ENCODE measurements at regions not wholly inside any gene's neighbourhood (a gene's known extent, or its start where the extent isn't known, plus 50 kb on each side); places are given as distances from the start of the nearest gene placed in this dataset.

- Histone ChIP-seq H3K4me3 (ENCODE audit: low read depth, low read length) (no peak overlapping the region), H3K27me3 (replicated peaks) (no peaks in the 10 kb centered on the region), H3K36me3 (replicated peaks) (no peaks in the 10 kb centered on the region), H3K27ac (no peak overlapping the region)
- in situ Hi-C loops (cut with HindIII; ENCODE audit: low pct_ligation_motif_present, low sequenced_read_pairs), result no loop called here
- peak; percentile 4 for TF ChIP-seq CTCF (IDR thresholded peaks at IDR 0.05; ENCODE audit: low read depth, low read length, missing control alignments)
- DNase-seq, result no peak
These were observed 99.3 kb upstream of the GJB6 start for GRCh38 chr13:20331419-20331818.

DNA sequence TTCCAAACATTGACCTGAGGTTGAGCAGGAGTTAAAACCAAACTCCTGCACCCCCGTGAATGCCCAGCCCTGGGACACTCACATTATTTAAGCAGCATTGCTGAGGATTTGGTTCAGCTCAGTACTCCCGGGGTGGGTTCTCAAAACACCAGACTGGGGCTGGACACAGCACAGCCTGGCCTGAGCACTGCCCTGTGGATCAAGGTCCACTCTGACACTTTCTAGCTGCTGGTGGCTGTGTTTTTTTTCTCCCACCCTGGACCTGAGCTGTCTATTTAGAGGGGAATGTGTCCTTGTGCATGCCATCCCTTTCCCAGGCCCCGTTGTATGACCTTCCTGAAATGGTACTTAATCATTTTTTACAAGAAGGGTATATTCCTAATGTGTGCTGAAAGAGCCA is 94.7 kb upstream of the GJB6 start:
- H3K4me3 ChIP-seq (ENCODE audit: low read depth, low read length), result no peak overlapping the region
- no peaks in the 10 kb centered on the region for H3K27me3 ChIP-seq (replicated peaks)
- TF ChIP-seq CTCF (IDR thresholded peaks at IDR 0.05; ENCODE audit: low read depth, low read length, missing control alignments), result no peak
- DNase-seq, result no peak
- H3K27ac ChIP-seq, result no peak overlapping the region
- in situ Hi-C loops (cut with HindIII; ENCODE audit: low pct_ligation_motif_present, low sequenced_read_pairs), result no loop called here
- H3K36me3 ChIP-seq (replicated peaks), result no peaks in the 10 kb centered on the region

GRCh38 chr13:20326276-20326675 is 94.2 kb upstream of the GJB6 start:
- H3K27ac ChIP-seq, result no peak overlapping the region
- no peak for DNase-seq
- no peaks in the 10 kb centered on the region for H3K27me3 ChIP-seq (replicated peaks)
- H3K4me3 ChIP-seq (ENCODE audit: low read depth, low read length), result no peak overlapping the region
- H3K36me3 ChIP-seq (replicated peaks), result no peaks in the 10 kb centered on the region
- TF ChIP-seq CTCF (IDR thresholded peaks at IDR 0.05; ENCODE audit: low read depth, low read length, missing control alignments), result no peak
- in situ Hi-C loops (cut with HindIII; ENCODE audit: low pct_ligation_motif_present, low sequenced_read_pairs), result no loop called here

- DNase-seq, result no peak
- H3K27ac ChIP-seq, result no peak overlapping the region
- TF ChIP-seq CTCF (IDR thresholded peaks at IDR 0.05; ENCODE audit: low read depth, low read length, missing control alignments), result no peak
- H3K27me3 ChIP-seq (replicated peaks), result no peaks in the 10 kb centered on the region
- no peak overlapping the region for H3K4me3 ChIP-seq (ENCODE audit: low read depth, low read length)
- in situ Hi-C loops (cut with HindIII; ENCODE audit: low pct_ligation_motif_present, low sequenced_read_pairs), result no loop called here
- H3K36me3 ChIP-seq (replicated peaks), result no peaks in the 10 kb centered on the region
These were observed 88.8 kb upstream of the GJB6 start for GRCh38 chr13:20320885-20321284.

DNA sequence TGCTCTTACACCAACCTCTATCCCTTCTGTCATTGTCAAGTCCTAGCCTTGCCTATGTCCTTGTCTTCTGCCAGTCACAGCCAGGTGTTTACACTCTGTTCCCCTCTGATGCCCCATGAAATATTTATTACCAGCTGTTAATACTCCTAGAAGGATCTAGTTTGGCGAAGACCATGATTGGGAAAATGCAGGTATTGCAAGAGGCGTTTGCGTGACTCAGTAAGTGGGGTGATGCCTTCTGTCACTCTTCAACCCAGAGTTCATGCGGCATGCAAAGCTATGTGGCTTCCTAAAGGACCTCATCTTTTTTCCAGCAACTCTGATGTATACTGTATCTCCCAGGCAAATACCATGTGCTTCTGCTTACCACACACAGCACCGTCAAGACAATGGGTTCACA is 81.8 kb upstream of the GJB6 start:
- in situ Hi-C loops (cut with HindIII; ENCODE audit: low pct_ligation_motif_present, low sequenced_read_pairs), result no loop called here
- no peaks in the 10 kb centered on the region for H3K36me3 ChIP-seq (replicated peaks)
- no peak overlapping the region for H3K27ac ChIP-seq
- no peak overlapping the region for H3K4me3 ChIP-seq (ENCODE audit: low read depth, low read length)
- no peak for TF ChIP-seq CTCF (IDR thresholded peaks at IDR 0.05; ENCODE audit: low read depth, low read length, missing control alignments)
- H3K27me3 ChIP-seq (replicated peaks), result no peaks in the 10 kb centered on the region
- no peak for DNase-seq

GRCh38 chr13:20312292-20312691 is 80.2 kb upstream of the GJB6 start:
- H3K27ac ChIP-seq, result no peak overlapping the region
- in situ Hi-C loops (cut with HindIII; ENCODE audit: low pct_ligation_motif_present, low sequenced_read_pairs), result no loop called here
- no peaks in the 10 kb centered on the region for H3K27me3 ChIP-seq (replicated peaks)
- no peak for DNase-seq
- no peak overlapping the region for H3K4me3 ChIP-seq (ENCODE audit: low read depth, low read length)
- no peak for TF ChIP-seq CTCF (IDR thresholded peaks at IDR 0.05; ENCODE audit: low read depth, low read length, missing control alignments)
- H3K36me3 ChIP-seq (replicated peaks), result no peaks in the 10 kb centered on the region
